Loucy (cell line): ENCODE measurements at regions not wholly inside any gene's neighbourhood (a gene's known extent, or its start where the extent isn't known, plus 50 kb on each side); places are given as distances from the start of the nearest gene placed in this dataset.
"Not testable (repeated sequence)": the region's sequence is repeated elsewhere in the genome, so short reads cannot be mapped to it uniquely, and the experiment has no call there.

Source experiments
- H2AFZ ChIP-seq: fragments of 200-600 bp; sonication (generic); 2 replicates; pipeline ENCODE4 v1.6.0; 2016; ENCODE audit warnings: antibody characterized with exemption, mild to moderate bottlenecking, low read length, moderate library complexity
- H3F3A ChIP-seq: fragments of 200-600 bp; 2 replicates; pipeline ENCODE4 v1.6.0; 2016; ENCODE audit warnings: antibody characterized with exemption, low read depth, mild to moderate bottlenecking
- H3K27me3 ChIP-seq: fragments of 200-600 bp; sonication (generic); 2 replicates; pipeline ENCODE4 v1.6.1; 2014; ENCODE audit warnings: low read length, mild to moderate bottlenecking; ENCODE audit not compliant: insufficient read depth, poor library complexity, severe bottlenecking
- H3K36me3 ChIP-seq: fragments of 200-600 bp; sonication (generic); 2 replicates; pipeline ENCODE4 v1.6.1; 2016; ENCODE audit warnings: low read length; ENCODE audit not compliant: insufficient read depth
- H3K4me1 ChIP-seq: fragments of 200-600 bp; sonication (generic); 2 replicates; pipeline ENCODE4 v1.5.1; 2014; ENCODE audit warnings: low read length, mild to moderate bottlenecking; ENCODE audit not compliant: insufficient read depth, poor library complexity, severe bottlenecking
- H3K4me2 ChIP-seq: fragments of 200-600 bp; sonication (generic); 2 replicates; pipeline ENCODE4 v1.6.0; 2014; ENCODE audit warnings: antibody characterized with exemption, low read length, low read depth, mild to moderate bottlenecking; ENCODE audit not compliant: poor library complexity, severe bottlenecking
- H3K4me3 ChIP-seq: fragments of 200-600 bp; sonication (generic); 2 replicates; pipeline ENCODE4 v1.5.1; 2014; ENCODE audit warnings: low read length, mild to moderate bottlenecking, mixed read lengths; ENCODE audit not compliant: poor library complexity, severe bottlenecking
- H3K79me2 ChIP-seq: fragments of 200-600 bp; sonication (generic); 2 replicates; pipeline ENCODE4 v1.6.1; 2014; ENCODE audit warnings: low read length; ENCODE audit not compliant: insufficient read depth
- H3K9ac ChIP-seq: fragments of 200-600 bp; sonication (generic); 2 replicates; pipeline ENCODE4 v1.6.0; 2014; ENCODE audit warnings: mild to moderate bottlenecking, low read depth, low read length, moderate library complexity; ENCODE audit not compliant: poor library complexity, severe bottlenecking
- H3K9me2 ChIP-seq: fragments of 200-600 bp; sonication (generic); replicated peaks from 2 replicates; pipeline ENCODE4 v1.6.1; 2016; ENCODE audit warnings: low read depth, low read length, mixed read lengths
- H3K9me3 ChIP-seq: fragments of 200-600 bp; sonication (generic); 2 replicates; pipeline ENCODE4 v1.6.1; 2014; ENCODE audit warnings: mild to moderate bottlenecking, antibody characterized with exemption, low read length, low read depth; ENCODE audit not compliant: insufficient read depth
- H4K20me1 ChIP-seq: fragments of 200-600 bp; sonication (generic); 2 replicates; pipeline ENCODE4 v1.6.0; 2014; ENCODE audit warnings: antibody characterized with exemption, low read length, mild to moderate bottlenecking; ENCODE audit not compliant: insufficient read depth, poor library complexity, severe bottlenecking

- H2AFZ ChIP-seq, H3K4me2 ChIP-seq, H3K4me1 ChIP-seq, H3K27me3 ChIP-seq, H3K4me3 ChIP-seq, H3K36me3 ChIP-seq, H3F3A ChIP-seq, H3K79me2 ChIP-seq, H4K20me1 ChIP-seq, H3K9me3 ChIP-seq, H3K9me2 ChIP-seq, H3K9ac ChIP-seq: not testable (repeated sequence)
These were observed 54.7 kb upstream of the NBPF15 start for GRCh38 chr1:144516172-144516571.

- H3K9me3 ChIP-seq, H3F3A ChIP-seq, H3K79me2 ChIP-seq, H3K9me2 ChIP-seq, H3K36me3 ChIP-seq, H3K9ac ChIP-seq, H3K27me3 ChIP-seq, H3K4me2 ChIP-seq, H3K4me3 ChIP-seq, H4K20me1 ChIP-seq, H2AFZ ChIP-seq, H3K4me1 ChIP-seq: not testable (repeated sequence)
These were observed 55.4 kb upstream of the NBPF15 start for GRCh38 chr1:144516906-144517305.

- H3K4me1 ChIP-seq, H2AFZ ChIP-seq, H3F3A ChIP-seq, H3K4me3 ChIP-seq, H3K27me3 ChIP-seq, H4K20me1 ChIP-seq, H3K9ac ChIP-seq, H3K36me3 ChIP-seq, H3K79me2 ChIP-seq, H3K4me2 ChIP-seq, H3K9me2 ChIP-seq, H3K9me3 ChIP-seq: not testable (repeated sequence)
These were observed 57.0 kb upstream of the NBPF15 start for GRCh38 chr1:144518439-144518838.

- not testable (repeated sequence) for H3K4me3 ChIP-seq, H3K4me2 ChIP-seq, H3K36me3 ChIP-seq, H3K9ac ChIP-seq, H4K20me1 ChIP-seq, H3K27me3 ChIP-seq, H3K9me3 ChIP-seq, H3K4me1 ChIP-seq, H3F3A ChIP-seq, H3K9me2 ChIP-seq, H2AFZ ChIP-seq, H3K79me2 ChIP-seq
These were observed 58.2 kb upstream of the NBPF15 start for GRCh38 chr1:144519528-144520189.

GRCh38 chr1:144523661-144524407, 62.4 kb upstream of the NBPF15 start:
- not testable (repeated sequence) for H3K27me3 ChIP-seq, H3K9me3 ChIP-seq, H3F3A ChIP-seq, H3K9me2 ChIP-seq, H3K4me1 ChIP-seq, H2AFZ ChIP-seq, H3K79me2 ChIP-seq, H3K36me3 ChIP-seq, H3K4me3 ChIP-seq, H3K4me2 ChIP-seq, H3K9ac ChIP-seq, H4K20me1 ChIP-seq
